ENCODE measurements at regions not wholly inside any gene's neighbourhood (a gene's known extent, or its start where the extent isn't known, plus 50 kb on each side); places are given as distances from the start of the nearest gene placed in this dataset.

GRCh38 chr6:147621263-147621662, 112.8 kb downstream of the SAMD5 start:
- Mint-ChIP-seq H3K27me3 (no peaks in the 10 kb centered on the region), H3K4me3 (no peak overlapping the region), H3K27ac (no peak overlapping the region), H3K4me1 (no peaks in the 10 kb centered on the region), H3K36me3 (ENCODE audit: low read depth) (no peaks in the 10 kb centered on the region)
- no peaks in the 10 kb centered on the region for H3K9me3 ChIP-seq (ENCODE audit: control insufficient read depth, low read length, poor library complexity, severe bottlenecking)
- ATAC-seq = no peak
- no peak for DNase-seq

GRCh38 chr6:147621961-147622360, 113.5 kb downstream of the SAMD5 start:
- H3K4me1 Mint-ChIP-seq = no peaks in the 10 kb centered on the region
- H3K9me3 ChIP-seq (ENCODE audit: control insufficient read depth, low read length, poor library complexity, severe bottlenecking) = no peaks in the 10 kb centered on the region
- ATAC-seq (no peak), DNase-seq (no peak)
- H3K27me3 Mint-ChIP-seq = no peaks in the 10 kb centered on the region
- H3K4me3 Mint-ChIP-seq = no peak overlapping the region
- H3K36me3 Mint-ChIP-seq (ENCODE audit: low read depth) = no peaks in the 10 kb centered on the region
- H3K27ac Mint-ChIP-seq = no peak overlapping the region

- Mint-ChIP-seq H3K27ac (no peak overlapping the region), H3K4me3 (no peak overlapping the region), H3K4me1 (no peaks in the 10 kb centered on the region), H3K27me3 (no peaks in the 10 kb centered on the region), H3K36me3 (ENCODE audit: low read depth) (no peaks in the 10 kb centered on the region)
- no peak for DNase-seq
- no peaks in the 10 kb centered on the region for H3K9me3 ChIP-seq (ENCODE audit: control insufficient read depth, low read length, poor library complexity, severe bottlenecking)
- no peak for ATAC-seq
Measured at GRCh38 chr6:147624946-147625515, 116.5 kb downstream of the SAMD5 start.

GRCh38 chr6:147625946-147626345, 117.5 kb downstream of the SAMD5 start:
- ATAC-seq (no peak), DNase-seq (no peak)
- H3K27me3 Mint-ChIP-seq = no peaks in the 10 kb centered on the region
- H3K36me3 Mint-ChIP-seq (ENCODE audit: low read depth) = no peaks in the 10 kb centered on the region
- H3K27ac Mint-ChIP-seq = no peak overlapping the region
- no peak overlapping the region for H3K4me3 Mint-ChIP-seq
- H3K4me1 Mint-ChIP-seq = no peaks in the 10 kb centered on the region
- no peaks in the 10 kb centered on the region for H3K9me3 ChIP-seq (ENCODE audit: control insufficient read depth, low read length, poor library complexity, severe bottlenecking)

GRCh38 chr6:147627411-147627810, 118.9 kb downstream of the SAMD5 start:
- ATAC-seq (no peak), DNase-seq (no peak)
- no peaks in the 10 kb centered on the region for H3K36me3 Mint-ChIP-seq (ENCODE audit: low read depth)
- H3K27me3 Mint-ChIP-seq = no peaks in the 10 kb centered on the region
- H3K9me3 ChIP-seq (ENCODE audit: control insufficient read depth, low read length, poor library complexity, severe bottlenecking) = no peaks in the 10 kb centered on the region
- no peak overlapping the region for H3K4me3 Mint-ChIP-seq
- H3K27ac Mint-ChIP-seq = no peak overlapping the region
- H3K4me1 Mint-ChIP-seq = no peaks in the 10 kb centered on the region

GRCh38 chr6:147633191-147633590, 124.7 kb downstream of the SAMD5 start:
- H3K4me3 Mint-ChIP-seq = no peak overlapping the region

GRCh38 chr6:147637620-147638195, 129.2 kb downstream of the SAMD5 start:
- no peak for DNase-seq
- no peaks in the 10 kb centered on the region for H3K4me1 Mint-ChIP-seq
- no peak overlapping the region for H3K4me3 Mint-ChIP-seq
- no peaks in the 10 kb centered on the region for H3K36me3 Mint-ChIP-seq (ENCODE audit: low read depth)
- H3K9me3 ChIP-seq (ENCODE audit: control insufficient read depth, low read length, poor library complexity, severe bottlenecking) = no peaks in the 10 kb centered on the region
- no peak overlapping the region for H3K27ac Mint-ChIP-seq
- no peak for ATAC-seq
- no peaks in the 10 kb centered on the region for H3K27me3 Mint-ChIP-seq

More at GRCh38 chr6:147633191-147633590, 124.7 kb downstream of the SAMD5 start:
- ATAC-seq (no peak), DNase-seq (no peak)
- no peaks in the 10 kb centered on the region for H3K27me3 Mint-ChIP-seq
- H3K9me3 ChIP-seq (ENCODE audit: control insufficient read depth, low read length, poor library complexity, severe bottlenecking) = no peaks in the 10 kb centered on the region
- no peaks in the 10 kb centered on the region for H3K36me3 Mint-ChIP-seq (ENCODE audit: low read depth)
- no peak overlapping the region for H3K27ac Mint-ChIP-seq
- H3K4me1 Mint-ChIP-seq = no peaks in the 10 kb centered on the region

- ATAC-seq (no peak), DNase-seq (no peak)
- no peak overlapping the region for H3K4me3 Mint-ChIP-seq
- peaks cover 9% of the 10 kb centered on the region for H3K27me3 Mint-ChIP-seq
- H3K9me3 ChIP-seq (ENCODE audit: control insufficient read depth, low read length, poor library complexity, severe bottlenecking) = no peaks in the 10 kb centered on the region
- no peak overlapping the region for H3K27ac Mint-ChIP-seq
- H3K36me3 Mint-ChIP-seq (ENCODE audit: low read depth) = no peaks in the 10 kb centered on the region
- H3K4me1 Mint-ChIP-seq = no peaks in the 10 kb centered on the region
Measured at GRCh38 chr6:147639279-147639678, 130.8 kb downstream of the SAMD5 start.

GRCh38 chr6:147640606-147641005, 132.1 kb downstream of the SAMD5 start:
- no peak for ATAC-seq
- H3K36me3 Mint-ChIP-seq (ENCODE audit: low read depth) = no peaks in the 10 kb centered on the region
- peaks cover 16% of the 10 kb centered on the region for H3K27me3 Mint-ChIP-seq
- H3K27ac Mint-ChIP-seq = no peak overlapping the region
- no peaks in the 10 kb centered on the region for H3K4me1 Mint-ChIP-seq
- no peaks in the 10 kb centered on the region for H3K9me3 ChIP-seq (ENCODE audit: control insufficient read depth, low read length, poor library complexity, severe bottlenecking)
- H3K4me3 Mint-ChIP-seq = no peak overlapping the region
- no peak for DNase-seq

- no peak for ATAC-seq
- no peak for DNase-seq
- no peaks in the 10 kb centered on the region for H3K9me3 ChIP-seq (ENCODE audit: control insufficient read depth, low read length, poor library complexity, severe bottlenecking)
- Mint-ChIP-seq H3K27me3 (peaks cover 16% of the 10 kb centered on the region), H3K4me1 (no peaks in the 10 kb centered on the region), H3K27ac (no peak overlapping the region), H3K36me3 (ENCODE audit: low read depth) (no peaks in the 10 kb centered on the region), H3K4me3 (no peak overlapping the region)
Measured at GRCh38 chr6:147641511-147641910, 133.0 kb downstream of the SAMD5 start.

GRCh38 chr6:147642458-147642857, 134.0 kb downstream of the SAMD5 start:
- Mint-ChIP-seq H3K27ac (no peak overlapping the region), H3K4me1 (no peaks in the 10 kb centered on the region), H3K4me3 (no peak overlapping the region), H3K27me3 (peaks cover 16% of the 10 kb centered on the region), H3K36me3 (ENCODE audit: low read depth) (no peaks in the 10 kb centered on the region)
- ATAC-seq (no peak), DNase-seq (no peak)
- H3K9me3 ChIP-seq (ENCODE audit: control insufficient read depth, low read length, poor library complexity, severe bottlenecking) = no peaks in the 10 kb centered on the region

- Mint-ChIP-seq H3K4me1 (no peaks in the 10 kb centered on the region), H3K36me3 (ENCODE audit: low read depth) (no peaks in the 10 kb centered on the region), H3K27ac (no peak overlapping the region), H3K4me3 (no peak overlapping the region), H3K27me3 (peaks cover 16% of the 10 kb centered on the region)
- no peaks in the 10 kb centered on the region for H3K9me3 ChIP-seq (ENCODE audit: control insufficient read depth, low read length, poor library complexity, severe bottlenecking)
- DNase-seq = no peak
- no peak for ATAC-seq
Measured at GRCh38 chr6:147643341-147644200, 135.1 kb downstream of the SAMD5 start.

- ATAC-seq = no peak
- Mint-ChIP-seq H3K4me1 (no peaks in the 10 kb centered on the region), H3K4me3 (no peak overlapping the region), H3K36me3 (ENCODE audit: low read depth) (no peaks in the 10 kb centered on the region), H3K27ac (no peak overlapping the region), H3K27me3 (peaks cover 9% of the 10 kb centered on the region)
- H3K9me3 ChIP-seq (ENCODE audit: control insufficient read depth, low read length, poor library complexity, severe bottlenecking) = no peaks in the 10 kb centered on the region
- DNase-seq = no peak
Measured at GRCh38 chr6:147648916-147649315, 140.4 kb downstream of the SAMD5 start.
